ENCODE measurements at regions not wholly inside any gene's neighbourhood (a gene's known extent, or its start where the extent isn't known, plus 50 kb on each side); places are given as distances from the start of the nearest gene placed in this dataset.

- no peak for TF ChIP-seq CTCF (conservative IDR thresholded peaks at IDR 0.05; ENCODE audit: low read depth, low read length)
- TF ChIP-seq EZH2 (IDR thresholded peaks at IDR 0.05; ENCODE audit: borderline replicate concordance, low read depth, low read length, poor library complexity, severe bottlenecking) = no peak
Measured at GRCh38 chr6:165973473-165973872, 194.2 kb downstream of the TBXT start.

Measured in A673 (cell line).